K562 (cell line): ENCODE measurements at regions not wholly inside any gene's neighbourhood (a gene's known extent, or its start where the extent isn't known, plus 50 kb on each side); places are given as distances from the start of the nearest gene placed in this dataset.

Experiments
- ATAC-seq: fragments of 200-7000 bp; cut with Tn5 transposase; 3 replicates; pipeline ENCODE4 v1.9.1; 2020; ENCODE audit warnings: moderate library complexity
- BruUV-seq: library from RNA; stranded (reverse); fragments of 400-500 nt; replicated peaks from 2 replicates; lab custom pipeline; 2021; lab: Mats Ljungman, UMichigan
- CTCF ChIA-PET: fragments of 300-600 bp; formaldehyde crosslinking; extraction: SDS; loops from one replicate; lab custom pipeline; 2021; ENCODE audit warnings: low intra/inter-chr PET ratio; lab: Yijun Ruan, JAX
- POLR2A ChIA-PET: fragments of 300-600, 350-650 bp; sonication (Branson Sonifier 250); formaldehyde crosslinking; extraction: SDS; loops from one replicate; lab custom pipeline; 2021; ENCODE audit warnings: antibody characterized with exemption, inconsistent platforms; lab: Yijun Ruan, JAX
- DNase-seq, 4 experiments: peaks; one replicate each; pipeline versions ENCODE4 v3.0.0 to v3.0.0-alpha.2; 2011 to 2018; ENCODE audit warnings: low spot score in 3 of 4, mixed read lengths in 3 of 4; ENCODE audit errors: extremely low read depth in 1 of 4
- FAIRE-seq: peaks from 2 replicates; lab custom pipeline; 2011; peaks lifted over from hg19 to GRCh38; lab: Jason Lieb, UNC
- H2AFZ ChIP-seq: 2 replicates; pipeline ENCODE4 v1.6.0; 2011; ENCODE audit warnings: low read depth, low read length, control low read depth, inconsistent platforms
- H3K27ac ChIP-seq: fragments of 200-600 bp; 3 replicates; pipeline ENCODE4 v1.8.0; 2011; ENCODE audit warnings: low read depth, mild to moderate bottlenecking, control low read depth, inconsistent platforms, low read length, moderate library complexity, mixed read lengths; ENCODE audit errors: extremely low read depth
- H3K27me3 ChIP-seq, 2 experiments: fragments of 300-600 bp in 1 of 2; 2 replicates in 1 of 2; 3 replicates in 1 of 2; pipeline versions ENCODE4 v1.6.0 to v1.8.0; 2011; ENCODE audit warnings: inconsistent platforms in 2 of 2, low read length in 2 of 2, mild to moderate bottlenecking in 1 of 2, mixed read lengths in 1 of 2, moderate library complexity in 1 of 2; ENCODE audit not compliant: control insufficient read depth in 2 of 2, insufficient read depth in 2 of 2
- H3K36me3 ChIP-seq: fragments of 300-600 bp; 3 replicates; pipeline ENCODE4 v1.8.0; 2011; ENCODE audit warnings: mild to moderate bottlenecking, low read length, inconsistent platforms; ENCODE audit not compliant: control insufficient read depth, insufficient read depth
- H3K4me1 ChIP-seq, 2 experiments: fragments of 200-600 bp in 1 of 2; replicated peaks in 1 of 2; 2 replicates in 1 of 2; 3 replicates in 1 of 2; pipeline versions ENCODE4 v1.5.1 to v1.8.0; 2011; ENCODE audit warnings: inconsistent platforms in 2 of 2, low read length in 2 of 2, mild to moderate bottlenecking in 1 of 2, mixed read lengths in 1 of 2, moderate library complexity in 1 of 2; ENCODE audit not compliant: control insufficient read depth in 2 of 2, insufficient read depth in 2 of 2
- H3K4me2 ChIP-seq: 2 replicates; pipeline ENCODE4 v1.6.1; 2011; ENCODE audit warnings: low read length, control low read depth, inconsistent platforms, mixed read lengths; ENCODE audit not compliant: insufficient read depth
- H3K4me3 ChIP-seq: fragments of 200-600 bp; sonication (generic), shearing (Covaris generic); 2 replicates; pipeline ENCODE4 v1.5.1; 2016; ENCODE audit warnings: control low read depth, inconsistent platforms
- H3K79me2 ChIP-seq: fragments of 200-600 bp; 3 replicates; pipeline ENCODE4 v1.8.0; 2011; ENCODE audit warnings: low read length, inconsistent platforms; ENCODE audit not compliant: control insufficient read depth, insufficient read depth
- H3K9ac ChIP-seq, 2 experiments: 2 replicates each; pipeline versions ENCODE4 v1.6.0 to v1.6.1; 2011; ENCODE audit warnings: low read depth in 2 of 2, low read length in 2 of 2, control low read depth in 1 of 2, inconsistent platforms in 1 of 2, mild to moderate bottlenecking in 1 of 2, mixed read lengths in 1 of 2; ENCODE audit not compliant: insufficient read depth in 1 of 2
- H3K9me1 ChIP-seq: one replicate; pipeline ENCODE4 v1.6.0; 2011; ENCODE audit warnings: inconsistent platforms, mild to moderate bottlenecking, low read length, moderate library complexity; ENCODE audit not compliant: control insufficient read depth, insufficient read depth
- H3K9me3 ChIP-seq: replicated peaks from 2 replicates; pipeline ENCODE4 v1.5.1; 2011; ENCODE audit warnings: low read depth, low read length, inconsistent platforms; ENCODE audit not compliant: control insufficient read depth, insufficient read depth
- H4K20me1 ChIP-seq: replicated peaks from 2 replicates; pipeline ENCODE4 v1.6.1; 2011; ENCODE audit warnings: low read length, inconsistent platforms, mixed read lengths; ENCODE audit not compliant: control insufficient read depth, insufficient read depth
- ZNF140 ChIP-seq: fragments of 250-450 bp; sonication (Bioruptor Pico); IDR thresholded peaks from 2 replicates; pipeline ENCODE4 v1.8.0; 2021; ENCODE audit warnings: moderate library complexity, mild to moderate bottlenecking, inconsistent platforms
- ZNF77 ChIP-seq: fragments of 250-450 bp; sonication (Bioruptor Pico); IDR thresholded peaks from 2 replicates; pipeline ENCODE4 v1.5.0; 2020
- WGBS: fragments of 100-300 bp; shearing (Covaris generic); methylation state at CpG from one replicate; pipeline ENCODE4 v1.1.6; 2016; ENCODE audit warnings: low coverage, mixed read lengths; ENCODE audit not compliant: insufficient coverage; ENCODE audit errors: missing lambda C conversion rate; 5-methylcytosine and 5-hydroxymethylcytosine counted together
- in situ Hi-C: fragments of 300-500 bp; cut with MboI; formaldehyde crosslinking; loops from 4 replicates; pipeline ENCODE4 v1.15.0; 2018; ENCODE audit warnings: inconsistent platforms, mixed read lengths
- intact Hi-C: fragments of 100-400 bp; cut with micrococcal nuclease; formaldehyde crosslinking; loops from 2 replicates; pipeline ENCODE4 v1.14.2; 2022
- TF ChIP-seq, protein P1 (sequence below): sonication (generic); IDR thresholded peaks from 2 replicates; pipeline ENCODE4 v1.6.1; 2016
- TF ChIP-seq, protein P2 (sequence below): fragments of 250-450 bp; sonication (Bioruptor Pico); IDR thresholded peaks from 2 replicates; pipeline ENCODE4 v1.8.0; 2021; ENCODE audit warnings: mild to moderate bottlenecking, moderate library complexity

DNA sequence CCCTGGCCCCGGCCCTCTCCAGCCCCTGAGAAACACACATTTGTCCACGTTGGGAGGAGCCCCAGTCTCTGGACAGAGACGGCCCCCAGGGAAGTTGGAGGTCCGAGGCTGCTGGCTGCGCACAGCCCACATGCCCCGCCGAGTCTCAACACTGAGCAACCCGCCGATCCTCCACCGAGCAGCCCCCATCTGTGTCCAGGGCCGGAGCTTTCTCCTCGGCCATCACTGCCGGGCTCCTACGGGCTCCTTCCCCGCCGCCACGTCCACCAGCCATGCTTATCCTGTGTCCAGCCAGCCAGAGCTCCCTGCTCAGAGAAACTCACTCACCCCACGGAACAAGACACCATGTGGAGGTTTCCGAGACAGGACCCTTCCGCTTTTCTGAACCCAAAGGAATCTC, 103.3 kb downstream of the ENGASE start:
- no peaks in the 10 kb centered on the region for H3K4me1 ChIP-seq
- peaks cover 44 to 91% of the 10 kb centered on the region in 2 experiments for H3K27me3 ChIP-seq
- H3K9ac ChIP-seq, result no peak overlapping the region
- no peak overlapping the region for H2AFZ ChIP-seq
- BruUV-seq, result no TSS peak
- ATAC-seq, result no peak
- H3K9me3 ChIP-seq, result no peaks in the 10 kb centered on the region
- H3K4me2 ChIP-seq, result no peak overlapping the region
- intact Hi-C loops, result no loop called here
- H4K20me1 ChIP-seq, result peaks cover 31% of the 10 kb centered on the region
- no peak for FAIRE-seq
- TF ChIP-seq, protein P1, sequence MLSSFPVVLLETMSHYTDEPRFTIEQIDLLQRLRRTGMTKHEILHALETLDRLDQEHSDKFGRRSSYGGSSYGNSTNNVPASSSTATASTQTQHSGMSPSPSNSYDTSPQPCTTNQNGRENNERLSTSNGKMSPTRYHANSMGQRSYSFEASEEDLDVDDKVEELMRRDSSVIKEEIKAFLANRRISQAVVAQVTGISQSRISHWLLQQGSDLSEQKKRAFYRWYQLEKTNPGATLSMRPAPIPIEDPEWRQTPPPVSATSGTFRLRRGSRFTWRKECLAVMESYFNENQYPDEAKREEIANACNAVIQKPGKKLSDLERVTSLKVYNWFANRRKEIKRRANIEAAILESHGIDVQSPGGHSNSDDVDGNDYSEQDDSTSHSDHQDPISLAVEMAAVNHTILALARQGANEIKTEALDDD, result no peak
- no peak for TF ChIP-seq ZNF77 (CRISPR knock-in tag)
- TF ChIP-seq, protein P2, sequence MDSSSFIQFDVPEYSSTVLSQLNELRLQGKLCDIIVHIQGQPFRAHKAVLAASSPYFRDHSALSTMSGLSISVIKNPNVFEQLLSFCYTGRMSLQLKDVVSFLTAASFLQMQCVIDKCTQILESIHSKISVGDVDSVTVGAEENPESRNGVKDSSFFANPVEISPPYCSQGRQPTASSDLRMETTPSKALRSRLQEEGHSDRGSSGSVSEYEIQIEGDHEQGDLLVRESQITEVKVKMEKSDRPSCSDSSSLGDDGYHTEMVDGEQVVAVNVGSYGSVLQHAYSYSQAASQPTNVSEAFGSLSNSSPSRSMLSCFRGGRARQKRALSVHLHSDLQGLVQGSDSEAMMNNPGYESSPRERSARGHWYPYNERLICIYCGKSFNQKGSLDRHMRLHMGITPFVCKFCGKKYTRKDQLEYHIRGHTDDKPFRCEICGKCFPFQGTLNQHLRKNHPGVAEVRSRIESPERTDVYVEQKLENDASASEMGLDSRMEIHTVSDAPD, result no peak
- no peak for TF ChIP-seq ZNF140 (CRISPR knock-in tag)
- no peaks in the 10 kb centered on the region for H3K9me1 ChIP-seq
- no peak overlapping the region for H3K4me3 ChIP-seq
- H3K36me3 ChIP-seq, result no peaks in the 10 kb centered on the region
- in situ Hi-C loops, result no loop called here
- no peak overlapping the region for H3K27ac ChIP-seq
- ChIA-PET POLR2A (no interaction called here), CTCF (no interaction called here)
- H3K79me2 ChIP-seq, result no peaks in the 10 kb centered on the region
- WGBS, result under 1% methylated on average over 15 of the region's 20 CpGs
- no peak for DNase-seq
